MM.1S (cell line): ENCODE measurements at regions not wholly inside any gene's neighbourhood (a gene's known extent, or its start where the extent isn't known, plus 50 kb on each side); places are given as distances from the start of the nearest gene placed in this dataset.
"Not testable (repeated sequence)": the region's sequence is repeated elsewhere in the genome, so short reads cannot be mapped to it uniquely, and the experiment has no call there.

Source experiments
- CTCF ChIP-seq: fragments of 300-600 bp; sonication (generic); IDR thresholded peaks from 2 replicates; pipeline ENCODE4 v1.5.1; 2016; ENCODE audit warnings: antibody characterized with exemption, low read length, mixed read lengths
- EZH2 ChIP-seq: fragments of 300-600 bp; sonication (generic); optimal IDR thresholded peaks from 2 replicates; pipeline ENCODE3; 2017; ENCODE audit warnings: low read depth, mild to moderate bottlenecking, antibody characterized with exemption, low read length, mixed read lengths

GRCh38 chr17:71782021-71782420 lies 338.8 kb upstream of the SOX9 start:
- not testable (repeated sequence) for TF ChIP-seq CTCF, EZH2
